HUES48 (cell line): ENCODE measurements at regions not wholly inside any gene's neighbourhood (a gene's known extent, or its start where the extent isn't known, plus 50 kb on each side); places are given as distances from the start of the nearest gene placed in this dataset.
A peak's percentile ranks its signal among the peaks of the same experiment; 100 is the strongest.

Experiments
- H3K27ac ChIP-seq: one replicate; pipeline ENCODE4 v1.7.0; 2013; ENCODE audit warnings: low read depth, low read length, inconsistent platforms
- H3K27me3 ChIP-seq: 2 replicates; pipeline ENCODE4 v1.6.1; 2013; ENCODE audit warnings: mild to moderate bottlenecking, low read length; ENCODE audit not compliant: control insufficient read depth, insufficient read depth
- H3K36me3 ChIP-seq: 2 replicates; pipeline ENCODE4 v1.6.1; 2013; ENCODE audit warnings: low read length; ENCODE audit not compliant: control insufficient read depth, insufficient read depth
- H3K4me1 ChIP-seq: 2 replicates; pipeline ENCODE4 v1.6.1; 2013; ENCODE audit warnings: mild to moderate bottlenecking, low read length; ENCODE audit not compliant: control insufficient read depth, insufficient read depth
- H3K4me3 ChIP-seq: 2 replicates; pipeline ENCODE4 v1.5.1; 2013; ENCODE audit warnings: mild to moderate bottlenecking, low read depth, low read length
- H3K9ac ChIP-seq: 2 replicates; pipeline ENCODE4 v1.6.1; 2013; ENCODE audit warnings: mild to moderate bottlenecking, low read depth, low read length, moderate library complexity
- H3K9me3 ChIP-seq: 2 replicates; pipeline ENCODE4 v1.6.1; 2013; ENCODE audit warnings: low read length; ENCODE audit not compliant: control insufficient read depth, insufficient read depth

GRCh38 chr16:85323230-85323960, 211.1 kb upstream of the CIBAR2 start:
- H3K27ac ChIP-seq, result no peak overlapping the region
- H3K36me3 ChIP-seq, result no peaks in the 10 kb centered on the region
- no peaks in the 10 kb centered on the region for H3K9me3 ChIP-seq
- no peak overlapping the region for H3K4me3 ChIP-seq
- H3K9ac ChIP-seq, result no peak overlapping the region
- H3K27me3 ChIP-seq, result no peaks in the 10 kb centered on the region
- peaks cover 17% of the 10 kb centered on the region for H3K4me1 ChIP-seq

GRCh38 chr16:85323961-85324253, 211.6 kb upstream of the CIBAR2 start:
- H3K36me3 ChIP-seq, result no peaks in the 10 kb centered on the region
- no peaks in the 10 kb centered on the region for H3K9me3 ChIP-seq
- no peak overlapping the region for H3K27ac ChIP-seq
- no peak overlapping the region for H3K9ac ChIP-seq
- H3K4me3 ChIP-seq, result no peak overlapping the region
- peaks cover 17% of the 10 kb centered on the region for H3K4me1 ChIP-seq
- H3K27me3 ChIP-seq, result no peaks in the 10 kb centered on the region

- no peaks in the 10 kb centered on the region for H3K9me3 ChIP-seq
These were observed 212.2 kb upstream of the CIBAR2 start for GRCh38 chr16:85324488-85324887.

GRCh38 chr16:85326113-85326793, 214.0 kb upstream of the CIBAR2 start:
- no peak overlapping the region for H3K4me3 ChIP-seq

More at GRCh38 chr16:85324488-85324887, 212.2 kb upstream of the CIBAR2 start:
- Histone ChIP-seq H3K9ac (no peak overlapping the region), H3K36me3 (no peaks in the 10 kb centered on the region), H3K27me3 (no peaks in the 10 kb centered on the region), H3K27ac (no peak overlapping the region), H3K4me3 (no peak overlapping the region), H3K4me1 (peaks cover 22% of the 10 kb centered on the region)

GRCh38 chr16:85326794-85327181, 214.5 kb upstream of the CIBAR2 start:
- H3K9me3 ChIP-seq, result no peaks in the 10 kb centered on the region
- H3K27me3 ChIP-seq, result peaks cover 12% of the 10 kb centered on the region
- H3K36me3 ChIP-seq, result no peaks in the 10 kb centered on the region
- H3K4me1 ChIP-seq, result peaks cover 34% of the 10 kb centered on the region
- H3K4me3 ChIP-seq, result no peak overlapping the region
- H3K9ac ChIP-seq, result no peak overlapping the region
- peak overlapping the region; percentile 28 for H3K27ac ChIP-seq

More at GRCh38 chr16:85326113-85326793, 214.0 kb upstream of the CIBAR2 start:
- Histone ChIP-seq H3K9me3 (no peaks in the 10 kb centered on the region), H3K36me3 (no peaks in the 10 kb centered on the region), H3K4me1 (peaks cover 32% of the 10 kb centered on the region), H3K27me3 (peaks cover 10% of the 10 kb centered on the region), H3K27ac (peak overlapping the region; percentile 28), H3K9ac (no peak overlapping the region)

GRCh38 chr16:85327731-85328675, 215.7 kb upstream of the CIBAR2 start:
- Histone ChIP-seq H3K27ac (peak overlapping the region; percentile 98), H3K9ac (peak overlapping the region; percentile 75), H3K4me3 (peak overlapping the region; percentile 61)

GRCh38 chr16:85328676-85329058, 216.4 kb upstream of the CIBAR2 start:
- Histone ChIP-seq H3K27me3 (peaks cover 31% of the 10 kb centered on the region), H3K9me3 (no peaks in the 10 kb centered on the region), H3K36me3 (no peaks in the 10 kb centered on the region), H3K4me3 (peak overlapping the region; percentile 61), H3K9ac (peak overlapping the region; percentile 75), H3K27ac (peak overlapping the region; percentile 98), H3K4me1 (peaks cover 45% of the 10 kb centered on the region)

More at GRCh38 chr16:85327731-85328675, 215.7 kb upstream of the CIBAR2 start:
- peaks cover 24% of the 10 kb centered on the region for H3K27me3 ChIP-seq
- no peaks in the 10 kb centered on the region for H3K9me3 ChIP-seq
- H3K4me1 ChIP-seq, result peaks cover 43% of the 10 kb centered on the region
- no peaks in the 10 kb centered on the region for H3K36me3 ChIP-seq

GRCh38 chr16:85329059-85329812, 217.0 kb upstream of the CIBAR2 start:
- Histone ChIP-seq H3K9ac (no peak overlapping the region), H3K36me3 (no peaks in the 10 kb centered on the region), H3K9me3 (no peaks in the 10 kb centered on the region), H3K27me3 (peaks cover 36% of the 10 kb centered on the region), H3K4me1 (peaks cover 51% of the 10 kb centered on the region), H3K27ac (peak overlapping the region; percentile 98), H3K4me3 (peak overlapping the region; percentile 61; the same call in 1 of the 2 replicates)

- no peaks in the 10 kb centered on the region for H3K9me3 ChIP-seq
- H3K27me3 ChIP-seq, result peaks cover 41% of the 10 kb centered on the region
- peak overlapping the region; percentile 64 for H3K27ac ChIP-seq
- H3K9ac ChIP-seq, result no peak overlapping the region
- no peaks in the 10 kb centered on the region for H3K36me3 ChIP-seq
- H3K4me1 ChIP-seq, result peaks cover 55% of the 10 kb centered on the region
- H3K4me3 ChIP-seq, result peak overlapping the region; percentile 9
These were observed 217.9 kb upstream of the CIBAR2 start for GRCh38 chr16:85330006-85330693.

GRCh38 chr16:85330694-85331188, 218.5 kb upstream of the CIBAR2 start:
- Histone ChIP-seq H3K9me3 (no peaks in the 10 kb centered on the region), H3K9ac (no peak overlapping the region), H3K4me1 (peaks cover 61% of the 10 kb centered on the region), H3K36me3 (no peaks in the 10 kb centered on the region), H3K4me3 (peak overlapping the region; percentile 9), H3K27ac (peak overlapping the region; percentile 64), H3K27me3 (peaks cover 46% of the 10 kb centered on the region)
